Adrenal gland (tissue), 5 donors: ENCODE measurements at regions not wholly inside any gene's neighbourhood (a gene's known extent, or its start where the extent isn't known, plus 50 kb on each side); places are given as distances from the start of the nearest gene placed in this dataset.

Experiments used
- CTCF ChIP-seq, 6 experiments: fragments of 450-650 bp in 4 of 6; fragments of 200-600 bp in 2 of 6; sonication (generic) in 1 of 6; IDR thresholded peaks; 1 replicate in 5 of 6; 2 replicates in 1 of 6; pipeline versions ENCODE4 v1.5.1 to v1.8.0; 2016 to 2021; ENCODE audit warnings: antibody characterized with exemption in 6 of 6, mild to moderate bottlenecking in 2 of 6, moderate library complexity in 1 of 6
- POLR2A ChIP-seq, 2 donors: fragments of 450-650 bp; IDR thresholded peaks; one replicate each; pipeline ENCODE4 v1.6.1; 2017; ENCODE audit warnings: antibody characterized with exemption in 2 of 2, mild to moderate bottlenecking in 2 of 2, moderate library complexity in 1 of 2
- donor health status: DM: no; HTN: no; CAD: no.

GRCh38 chr11:69999721-70000120, 78.4 kb upstream of the ANO1 start:
- no peak for TF ChIP-seq CTCF (IDR thresholded peaks at IDR 0.05)
- no peak for TF ChIP-seq POLR2A (IDR thresholded peaks at IDR 0.05)
